WTC11 (cell line): ENCODE measurements at regions not wholly inside any gene's neighbourhood (a gene's known extent, or its start where the extent isn't known, plus 50 kb on each side); places are given as distances from the start of the nearest gene placed in this dataset.

ENCODE experiments used
- ATAC-seq: fragments of 200-7000 bp; cut with Tn5 transposase; 2 replicates; pipeline ENCODE4 v1.10.0; 2021; ENCODE audit warnings: mild to moderate bottlenecking, moderate library complexity
- CTCF ChIA-PET: fragments of 300-600 bp; sonication (Branson Sonifier 250); formaldehyde crosslinking; loops from one replicate; lab custom pipeline; 2021; ENCODE audit warnings: antibody characterized with exemption; lab: Charles Lee
- POLR2A ChIA-PET: fragments of 350-600 bp; sonication (Branson Sonifier 250); formaldehyde crosslinking; loops from one replicate; lab custom pipeline; 2021; ENCODE audit warnings: antibody characterized with exemption; lab: Charles Lee
- DNase-seq: peaks from one replicate; pipeline ENCODE4 v3.0.0; 2021; ENCODE audit warnings: low spot score
- H3K27ac Mint-ChIP-seq: 2 replicates; pipeline ENCODE4 v1.8.0; 2021; ENCODE audit warnings: mixed read lengths
- H3K27me3 Mint-ChIP-seq: 2 replicates; pipeline ENCODE4 v1.8.0; 2021; ENCODE audit warnings: low read depth, mild to moderate bottlenecking, moderate library complexity, mixed read lengths
- H3K36me3 Mint-ChIP-seq: 2 replicates; pipeline ENCODE4 v1.8.0; 2021; ENCODE audit warnings: mixed read lengths
- H3K4me1 Mint-ChIP-seq: 2 replicates; pipeline ENCODE4 v1.8.0; 2022; ENCODE audit warnings: mixed read lengths
- H3K4me3 Mint-ChIP-seq: 2 replicates; pipeline ENCODE4 v1.8.0; 2021; ENCODE audit warnings: mild to moderate bottlenecking, moderate library complexity, mixed read lengths
- H3K9me3 Mint-ChIP-seq: 2 replicates; pipeline ENCODE4 v1.8.0; 2021; ENCODE audit warnings: mixed read lengths
- AR ChIP-seq: fragments of 250-450 bp; sonication (Bioruptor Pico); IDR thresholded peaks from 2 replicates; pipeline ENCODE4 v1.9.0; 2021; ENCODE audit warnings: mild to moderate bottlenecking
- ATF1 ChIP-seq: sonication (generic); formaldehyde crosslinking; IDR thresholded peaks from 2 replicates; pipeline ENCODE4 v1.8.1; 2023; ENCODE audit warnings: mild to moderate bottlenecking, moderate library complexity, missing genetic modification reagents
- EMX1 ChIP-seq: fragments of 250-450 bp; sonication (Bioruptor Pico); IDR thresholded peaks from 2 replicates; pipeline ENCODE4 v1.8.0; 2021; ENCODE audit warnings: mild to moderate bottlenecking
- ETV6 ChIP-seq: sonication (generic); formaldehyde crosslinking; IDR thresholded peaks from 2 replicates; pipeline ENCODE4 v1.8.1; 2022; ENCODE audit warnings: mild to moderate bottlenecking, missing genetic modification reagents
- FOXJ3 ChIP-seq: sonication (generic); formaldehyde crosslinking; IDR thresholded peaks from 2 replicates; pipeline ENCODE4 v1.9.0; 2021; ENCODE audit warnings: missing genetic modification reagents, mild to moderate bottlenecking, borderline replicate concordance
- GRHL2 ChIP-seq: fragments of 250-450 bp; sonication (Bioruptor Pico); IDR thresholded peaks from 2 replicates; pipeline ENCODE4 v1.8.0; 2022; ENCODE audit warnings: mild to moderate bottlenecking, moderate library complexity; ENCODE audit not compliant: insufficient replicate concordance, severe bottlenecking
- HMGXB4 ChIP-seq: sonication (generic); formaldehyde crosslinking; IDR thresholded peaks from 2 replicates; pipeline ENCODE4 v1.8.1; 2023; ENCODE audit warnings: mild to moderate bottlenecking, moderate library complexity, missing genetic modification reagents
- TEAD4 ChIP-seq: sonication (generic); formaldehyde crosslinking; IDR thresholded peaks from 2 replicates; pipeline ENCODE4 v1.8.0; 2022; ENCODE audit warnings: mild to moderate bottlenecking, missing genetic modification reagents
- ZNF281 ChIP-seq: sonication (generic); formaldehyde crosslinking; IDR thresholded peaks from 2 replicates; pipeline ENCODE4 v1.8.0; 2023; ENCODE audit warnings: mild to moderate bottlenecking, missing genetic modification reagents
- ZNF416 ChIP-seq: fragments of 250-450 bp; sonication (Bioruptor Pico); IDR thresholded peaks from 2 replicates; pipeline ENCODE4 v1.9.0; 2021; ENCODE audit warnings: mild to moderate bottlenecking, inconsistent platforms
- TF ChIP-seq, protein P1 (sequence below): sonication (generic); formaldehyde crosslinking; IDR thresholded peaks from 2 replicates; pipeline ENCODE4 v1.8.1; 2023; ENCODE audit warnings: mild to moderate bottlenecking, missing genetic modification reagents
- TF ChIP-seq, protein P2 (sequence below): sonication (generic); formaldehyde crosslinking; IDR thresholded peaks from 2 replicates; pipeline ENCODE4 v1.8.1; 2023; ENCODE audit warnings: mild to moderate bottlenecking, missing genetic modification reagents, borderline replicate concordance
- TF ChIP-seq, protein P3 (sequence below): sonication (generic); formaldehyde crosslinking; IDR thresholded peaks from 2 replicates; pipeline ENCODE4 v1.8.0; 2022; ENCODE audit warnings: missing genetic modification reagents

- no peak for DNase-seq
- CTCF ChIA-PET, result no interaction called here
- no peaks in the 10 kb centered on the region; the same call in 1 of the 2 replicates for H3K27me3 Mint-ChIP-seq
- H3K36me3 Mint-ChIP-seq, result no peaks in the 10 kb centered on the region
- no peak overlapping the region for H3K27ac Mint-ChIP-seq
- no peak overlapping the region for H3K4me3 Mint-ChIP-seq
- no peak for ATAC-seq
- POLR2A ChIA-PET, result no interaction called here
- TF ChIP-seq ETV6 (CRISPR knock-in tag) (no peak), AR (no peak), GRHL2 (CRISPR knock-in tag) (no peak), ZNF416 (CRISPR knock-in tag) (no peak), FOXJ3 (CRISPR knock-in tag) (no peak), EMX1 (CRISPR knock-in tag) (no peak), TEAD4 (CRISPR knock-in tag) (no peak), ZNF281 (CRISPR knock-in tag) (no peak), HMGXB4 (no peak), ATF1 (no peak)
- TF ChIP-seq, protein P1, sequence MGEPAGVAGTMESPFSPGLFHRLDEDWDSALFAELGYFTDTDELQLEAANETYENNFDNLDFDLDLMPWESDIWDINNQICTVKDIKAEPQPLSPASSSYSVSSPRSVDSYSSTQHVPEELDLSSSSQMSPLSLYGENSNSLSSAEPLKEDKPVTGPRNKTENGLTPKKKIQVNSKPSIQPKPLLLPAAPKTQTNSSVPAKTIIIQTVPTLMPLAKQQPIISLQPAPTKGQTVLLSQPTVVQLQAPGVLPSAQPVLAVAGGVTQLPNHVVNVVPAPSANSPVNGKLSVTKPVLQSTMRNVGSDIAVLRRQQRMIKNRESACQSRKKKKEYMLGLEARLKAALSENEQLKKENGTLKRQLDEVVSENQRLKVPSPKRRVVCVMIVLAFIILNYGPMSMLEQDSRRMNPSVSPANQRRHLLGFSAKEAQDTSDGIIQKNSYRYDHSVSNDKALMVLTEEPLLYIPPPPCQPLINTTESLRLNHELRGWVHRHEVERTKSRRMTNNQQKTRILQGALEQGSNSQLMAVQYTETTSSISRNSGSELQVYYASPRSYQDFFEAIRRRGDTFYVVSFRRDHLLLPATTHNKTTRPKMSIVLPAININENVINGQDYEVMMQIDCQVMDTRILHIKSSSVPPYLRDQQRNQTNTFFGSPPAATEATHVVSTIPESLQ (CRISPR knock-in tag), result no peak
- TF ChIP-seq, protein P2, sequence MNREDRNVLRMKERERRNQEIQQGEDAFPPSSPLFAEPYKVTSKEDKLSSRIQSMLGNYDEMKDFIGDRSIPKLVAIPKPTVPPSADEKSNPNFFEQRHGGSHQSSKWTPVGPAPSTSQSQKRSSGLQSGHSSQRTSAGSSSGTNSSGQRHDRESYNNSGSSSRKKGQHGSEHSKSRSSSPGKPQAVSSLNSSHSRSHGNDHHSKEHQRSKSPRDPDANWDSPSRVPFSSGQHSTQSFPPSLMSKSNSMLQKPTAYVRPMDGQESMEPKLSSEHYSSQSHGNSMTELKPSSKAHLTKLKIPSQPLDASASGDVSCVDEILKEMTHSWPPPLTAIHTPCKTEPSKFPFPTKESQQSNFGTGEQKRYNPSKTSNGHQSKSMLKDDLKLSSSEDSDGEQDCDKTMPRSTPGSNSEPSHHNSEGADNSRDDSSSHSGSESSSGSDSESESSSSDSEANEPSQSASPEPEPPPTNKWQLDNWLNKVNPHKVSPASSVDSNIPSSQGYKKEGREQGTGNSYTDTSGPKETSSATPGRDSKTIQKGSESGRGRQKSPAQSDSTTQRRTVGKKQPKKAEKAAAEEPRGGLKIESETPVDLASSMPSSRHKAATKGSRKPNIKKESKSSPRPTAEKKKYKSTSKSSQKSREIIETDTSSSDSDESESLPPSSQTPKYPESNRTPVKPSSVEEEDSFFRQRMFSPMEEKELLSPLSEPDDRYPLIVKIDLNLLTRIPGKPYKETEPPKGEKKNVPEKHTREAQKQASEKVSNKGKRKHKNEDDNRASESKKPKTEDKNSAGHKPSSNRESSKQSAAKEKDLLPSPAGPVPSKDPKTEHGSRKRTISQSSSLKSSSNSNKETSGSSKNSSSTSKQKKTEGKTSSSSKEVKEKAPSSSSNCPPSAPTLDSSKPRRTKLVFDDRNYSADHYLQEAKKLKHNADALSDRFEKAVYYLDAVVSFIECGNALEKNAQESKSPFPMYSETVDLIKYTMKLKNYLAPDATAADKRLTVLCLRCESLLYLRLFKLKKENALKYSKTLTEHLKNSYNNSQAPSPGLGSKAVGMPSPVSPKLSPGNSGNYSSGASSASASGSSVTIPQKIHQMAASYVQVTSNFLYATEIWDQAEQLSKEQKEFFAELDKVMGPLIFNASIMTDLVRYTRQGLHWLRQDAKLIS, result no peak
- TF ChIP-seq, protein P3, sequence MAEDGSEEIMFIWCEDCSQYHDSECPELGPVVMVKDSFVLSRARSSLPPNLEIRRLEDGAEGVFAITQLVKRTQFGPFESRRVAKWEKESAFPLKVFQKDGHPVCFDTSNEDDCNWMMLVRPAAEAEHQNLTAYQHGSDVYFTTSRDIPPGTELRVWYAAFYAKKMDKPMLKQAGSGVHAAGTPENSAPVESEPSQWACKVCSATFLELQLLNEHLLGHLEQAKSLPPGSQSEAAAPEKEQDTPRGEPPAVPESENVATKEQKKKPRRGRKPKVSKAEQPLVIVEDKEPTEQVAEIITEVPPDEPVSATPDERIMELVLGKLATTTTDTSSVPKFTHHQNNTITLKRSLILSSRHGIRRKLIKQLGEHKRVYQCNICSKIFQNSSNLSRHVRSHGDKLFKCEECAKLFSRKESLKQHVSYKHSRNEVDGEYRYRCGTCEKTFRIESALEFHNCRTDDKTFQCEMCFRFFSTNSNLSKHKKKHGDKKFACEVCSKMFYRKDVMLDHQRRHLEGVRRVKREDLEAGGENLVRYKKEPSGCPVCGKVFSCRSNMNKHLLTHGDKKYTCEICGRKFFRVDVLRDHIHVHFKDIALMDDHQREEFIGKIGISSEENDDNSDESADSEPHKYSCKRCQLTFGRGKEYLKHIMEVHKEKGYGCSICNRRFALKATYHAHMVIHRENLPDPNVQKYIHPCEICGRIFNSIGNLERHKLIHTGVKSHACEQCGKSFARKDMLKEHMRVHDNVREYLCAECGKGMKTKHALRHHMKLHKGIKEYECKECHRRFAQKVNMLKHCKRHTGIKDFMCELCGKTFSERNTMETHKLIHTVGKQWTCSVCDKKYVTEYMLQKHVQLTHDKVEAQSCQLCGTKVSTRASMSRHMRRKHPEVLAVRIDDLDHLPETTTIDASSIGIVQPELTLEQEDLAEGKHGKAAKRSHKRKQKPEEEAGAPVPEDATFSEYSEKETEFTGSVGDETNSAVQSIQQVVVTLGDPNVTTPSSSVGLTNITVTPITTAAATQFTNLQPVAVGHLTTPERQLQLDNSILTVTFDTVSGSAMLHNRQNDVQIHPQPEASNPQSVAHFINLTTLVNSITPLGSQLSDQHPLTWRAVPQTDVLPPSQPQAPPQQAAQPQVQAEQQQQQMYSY (CRISPR knock-in tag), result no peak
- no peaks in the 10 kb centered on the region for H3K9me3 Mint-ChIP-seq
- peaks cover 16% of the 10 kb centered on the region for H3K4me1 Mint-ChIP-seq
These were observed 65.9 kb upstream of the TNIP3 start for GRCh38 chr4:121229993-121230392.
